PC-9 (cell line): ENCODE measurements at regions not wholly inside any gene's neighbourhood (a gene's known extent, or its start where the extent isn't known, plus 50 kb on each side); places are given as distances from the start of the nearest gene placed in this dataset.

ENCODE experiments used
- BruUV-seq: library from RNA; stranded (reverse); fragments of 400-500 nt; replicated peaks from 2 replicates; lab custom pipeline; 2021; lab: Mats Ljungman, UMichigan
- CTCF ChIA-PET: fragments of 300-600 bp; sonication (Branson Sonifier 250); formaldehyde crosslinking; loops from one replicate; lab custom pipeline; 2022; ENCODE audit warnings: antibody characterized with exemption; lab: Charles Lee
- POLR2A ChIA-PET: fragments of 300-600 bp; sonication (Branson Sonifier 250); formaldehyde crosslinking; loops from one replicate; lab custom pipeline; 2022; ENCODE audit warnings: antibody characterized with exemption; ENCODE audit not compliant: unreplicated experiment; lab: Charles Lee
- DNase-seq, 2 experiments: peaks; one replicate each; pipeline versions ENCODE4 v3.0.0 to v3.0.0-alpha.2; 2015 to 2022; ENCODE audit warnings: mixed read lengths in 1 of 2
- H2AFZ ChIP-seq: fragments of 200-600 bp; sonication (generic); 2 replicates; pipeline ENCODE4 v1.8.1; 2017; ENCODE audit warnings: antibody characterized with exemption
- H3F3A ChIP-seq: fragments of 200-600 bp; sonication (generic); 2 replicates; pipeline ENCODE4 v1.8.1; 2017; ENCODE audit warnings: antibody characterized with exemption, mild to moderate bottlenecking, low read depth; ENCODE audit not compliant: insufficient read depth
- H3K27ac ChIP-seq: fragments of 200-600 bp; sonication (generic); 2 replicates; pipeline ENCODE4 v1.6.1; 2016; ENCODE audit warnings: mixed run types
- H3K27me3 ChIP-seq: fragments of 200-600 bp; sonication (generic); 2 replicates; pipeline ENCODE4 v1.6.1; 2016; ENCODE audit warnings: low read depth, mixed run types; ENCODE audit not compliant: insufficient read depth
- H3K36me3 ChIP-seq: fragments of 200-600 bp; sonication (generic); 2 replicates; pipeline ENCODE4 v1.6.1; 2016; ENCODE audit warnings: low read depth, mixed run types
- H3K4me1 ChIP-seq: fragments of 200-600 bp; sonication (generic); replicated peaks from 2 replicates; pipeline ENCODE4 v1.6.1; 2016; ENCODE audit warnings: mixed run types; ENCODE audit not compliant: insufficient read depth
- H3K4me2 ChIP-seq: fragments of 200-600 bp; sonication (generic); 2 replicates; pipeline ENCODE4 v1.6.1; 2017; ENCODE audit warnings: mixed run types
- H3K4me3 ChIP-seq: fragments of 200-600 bp; sonication (generic); 2 replicates; pipeline ENCODE4 v1.6.1; 2016; ENCODE audit warnings: mixed run types
- H3K79me2 ChIP-seq: fragments of 200-600 bp; sonication (generic); 2 replicates; pipeline ENCODE4 v1.6.1; 2017; ENCODE audit warnings: low read depth, mixed run types
- H3K9me2 ChIP-seq: fragments of 200-600 bp; sonication (generic); 2 replicates; pipeline ENCODE4 v1.8.1; 2017; ENCODE audit warnings: mild to moderate bottlenecking; ENCODE audit not compliant: insufficient read depth
- H3K9me3 ChIP-seq: fragments of 200-600 bp; sonication (generic); 2 replicates; pipeline ENCODE4 v1.8.1; 2016; ENCODE audit warnings: low read depth; ENCODE audit not compliant: insufficient read depth
- H4K20me1 ChIP-seq: fragments of 200-600 bp; sonication (generic); 2 replicates; pipeline ENCODE4 v1.8.1; 2017; ENCODE audit not compliant: insufficient read depth
- EZH2 ChIP-seq: fragments of 200-600 bp; sonication (generic); IDR thresholded peaks from 2 replicates; pipeline ENCODE4 v1.8.0; 2017; ENCODE audit warnings: antibody characterized with exemption, low read depth
- intact Hi-C: fragments of 100-400 bp; cut with micrococcal nuclease; formaldehyde crosslinking; loops from one replicate; pipeline ENCODE4 v1.10.0; 2022; ENCODE audit not compliant: unreplicated experiment
- TF ChIP-seq, protein P1 (sequence below): fragments of 200-600 bp; sonication (generic); conservative IDR thresholded peaks from 2 replicates; pipeline ENCODE4 v1.6.1; 2017; ENCODE audit warnings: mixed run types, antibody characterized with exemption, mild to moderate bottlenecking, moderate library complexity

DNA sequence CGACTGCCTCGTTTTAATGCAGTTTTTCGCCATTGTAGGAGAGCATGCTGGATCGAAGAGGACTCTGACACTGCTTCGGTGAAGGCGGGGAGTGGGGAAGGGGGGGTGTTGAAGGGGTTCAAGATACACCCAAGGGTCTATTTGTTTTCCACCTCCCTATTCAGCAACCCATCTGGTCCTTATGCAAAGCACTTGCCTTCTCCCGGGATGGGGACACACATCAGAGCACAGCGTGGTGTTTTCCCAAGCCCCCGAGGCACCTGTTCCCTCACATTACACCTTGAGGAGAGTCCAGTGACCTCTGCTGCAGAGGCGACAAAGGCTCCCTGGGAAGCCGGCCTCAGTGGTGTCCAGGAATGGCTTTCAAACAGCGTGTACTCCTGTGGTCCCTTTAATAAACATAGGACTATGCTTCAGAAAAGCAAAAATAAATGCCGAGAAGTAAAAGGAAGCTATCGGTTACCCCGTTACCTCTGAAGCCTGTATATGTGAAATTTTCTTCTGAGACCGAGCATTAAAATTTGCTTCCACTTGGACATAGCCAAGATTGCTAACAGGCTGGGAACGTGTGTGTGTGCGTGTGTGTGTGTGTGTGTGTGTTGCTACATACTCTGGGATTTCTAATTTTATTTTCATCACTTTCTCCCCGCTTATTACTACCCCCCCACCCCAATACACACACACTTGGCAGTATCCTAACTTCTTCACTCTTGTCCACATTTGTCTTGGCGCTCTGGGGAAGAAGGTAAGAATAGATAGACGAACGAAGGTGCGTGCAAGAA is 53.2 kb downstream of the CCDC54 start:
- Histone ChIP-seq H3K9me3 (no peaks in the 10 kb centered on the region), H3K27me3 (no peaks in the 10 kb centered on the region), H2AFZ (0 out of 2 replicates have a peak overlapping the region, but pooled peaks have one; percentile 73), H3K4me1 (peaks cover 9% of the 10 kb centered on the region), H3F3A (no peaks in the 10 kb centered on the region; the same call in 1 of the 2 replicates), H3K79me2 (no peaks in the 10 kb centered on the region), H3K4me2 (peak overlapping the region; percentile 89), H3K9me2 (no peaks in the 10 kb centered on the region), H3K36me3 (no peaks in the 10 kb centered on the region), H3K27ac (no peak overlapping the region), H3K4me3 (peak overlapping the region; percentile 38; the same call in 1 of the 2 replicates), H4K20me1 (no peaks in the 10 kb centered on the region)
- ChIA-PET CTCF (interaction anchor here (0.5 to 2.2 kb wide), 17 partner anchors 9 to 1596 kb away, joined by 3 to 41 read pairs (median 5); no protein-coding TSS in a partner anchor), POLR2A (interaction anchor here (0.6 to 0.7 kb wide), 2 partner anchors 11 to 40 kb away, joined by 3 to 4 read pairs; no protein-coding TSS in a partner anchor)
- BruUV-seq: TSS peak; percentile 66
- TF ChIP-seq, protein P1, sequence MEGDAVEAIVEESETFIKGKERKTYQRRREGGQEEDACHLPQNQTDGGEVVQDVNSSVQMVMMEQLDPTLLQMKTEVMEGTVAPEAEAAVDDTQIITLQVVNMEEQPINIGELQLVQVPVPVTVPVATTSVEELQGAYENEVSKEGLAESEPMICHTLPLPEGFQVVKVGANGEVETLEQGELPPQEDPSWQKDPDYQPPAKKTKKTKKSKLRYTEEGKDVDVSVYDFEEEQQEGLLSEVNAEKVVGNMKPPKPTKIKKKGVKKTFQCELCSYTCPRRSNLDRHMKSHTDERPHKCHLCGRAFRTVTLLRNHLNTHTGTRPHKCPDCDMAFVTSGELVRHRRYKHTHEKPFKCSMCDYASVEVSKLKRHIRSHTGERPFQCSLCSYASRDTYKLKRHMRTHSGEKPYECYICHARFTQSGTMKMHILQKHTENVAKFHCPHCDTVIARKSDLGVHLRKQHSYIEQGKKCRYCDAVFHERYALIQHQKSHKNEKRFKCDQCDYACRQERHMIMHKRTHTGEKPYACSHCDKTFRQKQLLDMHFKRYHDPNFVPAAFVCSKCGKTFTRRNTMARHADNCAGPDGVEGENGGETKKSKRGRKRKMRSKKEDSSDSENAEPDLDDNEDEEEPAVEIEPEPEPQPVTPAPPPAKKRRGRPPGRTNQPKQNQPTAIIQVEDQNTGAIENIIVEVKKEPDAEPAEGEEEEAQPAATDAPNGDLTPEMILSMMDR: peak; percentile 8; the same call in 1 of the 2 replicates
- no peak for TF ChIP-seq EZH2
- intact Hi-C loops: loop anchor here (1.0 to 2.0 kb wide), 4 partner anchors 92 to 224 kb away; partner anchors contain the start of gene BBX
- DNase-seq: no peak

DNA sequence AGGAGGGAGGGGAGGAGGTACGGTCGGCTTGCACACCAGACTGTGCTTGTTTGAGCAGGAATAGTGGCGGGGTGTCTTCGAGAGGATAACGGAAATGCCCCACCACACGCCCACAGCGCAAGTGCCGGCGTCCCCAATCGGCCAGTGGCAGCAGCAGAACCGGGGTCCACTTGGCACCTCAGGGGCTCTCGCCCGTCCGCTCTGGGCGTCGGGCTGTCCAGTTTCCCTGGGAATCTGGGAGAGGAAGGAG is 53.7 kb downstream of the CCDC54 start:
- H3K4me3 ChIP-seq: peak overlapping the region; percentile 76; the same call in 1 of the 2 replicates
- H4K20me1 ChIP-seq: no peaks in the 10 kb centered on the region
- ChIA-PET CTCF (interaction anchor here (0.5 to 1.9 kb wide), 9 partner anchors 8 to 640 kb away, joined by 3 to 11 read pairs (median 6); no protein-coding TSS in a partner anchor), POLR2A (interaction anchor here (0.7 kb wide), 2 partner anchors 10 to 927 kb away, joined by 3 to 9 read pairs; no protein-coding TSS in a partner anchor)
- peak overlapping the region; percentile 89 for H3K4me2 ChIP-seq
- no peaks in the 10 kb centered on the region for H3K9me3 ChIP-seq
- H3K79me2 ChIP-seq: no peaks in the 10 kb centered on the region
- peaks cover 9% of the 10 kb centered on the region for H3K4me1 ChIP-seq
- intact Hi-C loops: loop anchor here (1.0 to 2.0 kb wide), 4 partner anchors 91 to 224 kb away; partner anchors contain the start of gene BBX
- H3K9me2 ChIP-seq: no peaks in the 10 kb centered on the region
- H2AFZ ChIP-seq: peak overlapping the region; percentile 73; the same call in 1 of the 2 replicates
- TF ChIP-seq, protein P1: no peak
- TF ChIP-seq EZH2: no peak
- no peak for DNase-seq
- no peaks in the 10 kb centered on the region for H3K27me3 ChIP-seq
- no peaks in the 10 kb centered on the region for H3K36me3 ChIP-seq
- no TSS peak for BruUV-seq
- H3F3A ChIP-seq: no peaks in the 10 kb centered on the region; the same call in 1 of the 2 replicates
- no peak overlapping the region for H3K27ac ChIP-seq

DNA sequence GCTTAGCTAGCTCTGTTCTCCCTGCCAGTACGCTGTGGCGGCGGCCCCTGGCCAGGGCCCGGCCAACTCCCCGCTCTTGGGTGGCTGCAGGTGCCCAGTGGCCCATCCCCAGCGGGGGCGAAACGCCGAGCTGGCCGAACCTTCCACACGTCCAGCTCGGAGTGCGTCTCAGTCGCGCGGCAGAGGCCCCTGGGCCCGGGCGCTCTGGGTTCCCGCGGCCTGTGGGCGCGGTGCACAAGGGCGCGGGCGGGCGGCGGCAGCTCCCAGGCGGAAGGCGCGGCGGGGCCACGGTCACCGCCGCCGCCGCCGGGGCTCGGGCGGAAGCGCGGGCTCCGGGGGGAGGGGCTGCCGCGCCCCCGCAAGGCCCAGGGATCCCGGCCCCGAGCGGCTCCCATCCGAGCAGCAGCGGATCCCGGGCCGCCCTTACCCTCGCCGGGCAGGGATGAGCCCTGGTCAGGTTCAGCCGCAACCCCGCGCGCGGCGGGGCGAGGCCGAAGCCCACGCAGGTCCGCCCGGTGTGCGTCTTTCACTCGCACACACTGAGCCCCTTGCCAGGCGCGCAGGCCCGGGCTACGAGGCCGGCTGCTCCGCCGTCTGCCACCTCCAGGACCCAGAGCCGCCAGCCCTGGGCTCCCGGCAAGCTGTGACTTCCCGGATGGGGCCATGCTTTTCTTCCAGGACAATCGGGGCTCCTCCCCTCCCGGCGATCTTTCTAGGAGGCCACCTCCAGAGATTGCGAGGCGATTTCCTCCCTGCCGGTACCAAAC is 54.2 kb downstream of the CCDC54 start:
- Histone ChIP-seq H3K4me3 (peak overlapping the region; percentile 76), H3K4me1 (peaks cover 9% of the 10 kb centered on the region), H4K20me1 (no peaks in the 10 kb centered on the region), H3K79me2 (no peaks in the 10 kb centered on the region), H3K27ac (peak overlapping the region; percentile 32; the same call in 1 of the 2 replicates), H3K4me2 (peak overlapping the region; percentile 89), H3K9me3 (no peaks in the 10 kb centered on the region), H3K27me3 (no peaks in the 10 kb centered on the region), H2AFZ (peak overlapping the region; percentile 98), H3K36me3 (no peaks in the 10 kb centered on the region), H3F3A (no peaks in the 10 kb centered on the region; the same call in 1 of the 2 replicates), H3K9me2 (no peaks in the 10 kb centered on the region)
- BruUV-seq: no TSS peak
- ChIA-PET CTCF (interaction anchor here (0.5 to 1.9 kb wide), 9 partner anchors 9 to 640 kb away, joined by 3 to 11 read pairs (median 6); no protein-coding TSS in a partner anchor), POLR2A (interaction anchor here (0.6 to 0.7 kb wide), 3 partner anchors 10 to 927 kb away, joined by 3 to 9 read pairs (median 5); no protein-coding TSS in a partner anchor)
- intact Hi-C loops: loop anchor here (2.0 kb wide), 1 partner anchor 225 kb away; no protein-coding TSS in a partner anchor
- DNase-seq: peak; percentile 76
- TF ChIP-seq, protein P1: no peak
- TF ChIP-seq EZH2: no peak
